SK-N-SH treated with all-trans-retinoic acid at 6 μM for 48 hours (cell line): ENCODE measurements at regions not wholly inside any gene's neighbourhood (a gene's known extent, or its start where the extent isn't known, plus 50 kb on each side); places are given as distances from the start of the nearest gene placed in this dataset.

Experiments used
- ATAC-seq: fragments of 200-7000 bp; cut with Tn5 transposase; 3 replicates; pipeline ENCODE4 v1.9.1; 2020; ENCODE audit warnings: mild to moderate bottlenecking, moderate library complexity
- ARNTL ChIP-seq: fragments of 450-650 bp; formaldehyde crosslinking; IDR thresholded peaks from 2 replicates; pipeline ENCODE4 v1.5.0; 2020; ENCODE audit warnings: low read depth, mild to moderate bottlenecking, moderate library complexity, borderline replicate concordance
- BACH2 ChIP-seq: fragments of 250-450 bp; sonication (Bioruptor Pico); IDR thresholded peaks from 2 replicates; pipeline ENCODE4 v1.9.0; 2021; ENCODE audit warnings: mild to moderate bottlenecking, borderline replicate concordance
- CSDC2 ChIP-seq: fragments of 250-450 bp; sonication (Bioruptor Pico); IDR thresholded peaks from 2 replicates; pipeline ENCODE4 v1.5.0; 2020; ENCODE audit warnings: mild to moderate bottlenecking, moderate library complexity
- CSRNP3 ChIP-seq: fragments of 250-450 bp; sonication (Bioruptor Pico); IDR thresholded peaks from 2 replicates; pipeline ENCODE4 v1.5.1; 2021; ENCODE audit warnings: mild to moderate bottlenecking, moderate library complexity
- ESRRG ChIP-seq: fragments of 250-450 bp; sonication (Bioruptor Pico); IDR thresholded peaks from 2 replicates; pipeline ENCODE4 v1.6.1; 2021; ENCODE audit warnings: mild to moderate bottlenecking
- GLIS3 ChIP-seq: fragments of 250-450 bp; sonication (Bioruptor Pico); IDR thresholded peaks from 2 replicates; pipeline ENCODE4 v1.5.0; 2020; ENCODE audit warnings: mild to moderate bottlenecking, moderate library complexity
- ISL1 ChIP-seq: fragments of 250-450 bp; sonication (Bioruptor Pico); IDR thresholded peaks from 2 replicates; pipeline ENCODE4 v2.1.2; 2022; ENCODE audit warnings: mild to moderate bottlenecking, moderate library complexity
- OSR1 ChIP-seq: fragments of 250-450 bp; sonication (Bioruptor Pico); IDR thresholded peaks from 2 replicates; pipeline ENCODE4 v1.8.0; 2022; ENCODE audit warnings: moderate library complexity, mild to moderate bottlenecking, inconsistent platforms
- PATZ1 ChIP-seq: fragments of 250-450 bp; sonication (Bioruptor Pico); IDR thresholded peaks from 2 replicates; pipeline ENCODE4 v1.8.0; 2020; ENCODE audit warnings: mild to moderate bottlenecking, moderate library complexity, borderline replicate concordance
- PPARA ChIP-seq: fragments of 250-450 bp; sonication (Bioruptor Pico); IDR thresholded peaks from 2 replicates; pipeline ENCODE4 v1.5.0; 2020; ENCODE audit warnings: mild to moderate bottlenecking, borderline replicate concordance
- RARB ChIP-seq: fragments of 250-450 bp; sonication (Bioruptor Pico); IDR thresholded peaks from 2 replicates; pipeline ENCODE4 v1.8.0; 2021; ENCODE audit warnings: mild to moderate bottlenecking, moderate library complexity
- SNAI2 ChIP-seq: fragments of 250-450 bp; sonication (Bioruptor Pico); IDR thresholded peaks from 2 replicates; pipeline ENCODE4 v1.5.0; 2020; ENCODE audit warnings: mild to moderate bottlenecking, moderate library complexity
- TCF4 ChIP-seq: fragments of 250-450 bp; sonication (Bioruptor Pico); IDR thresholded peaks from 2 replicates; pipeline ENCODE4 v1.8.0; 2021; ENCODE audit warnings: mild to moderate bottlenecking, moderate library complexity, borderline replicate concordance
- TOX ChIP-seq: fragments of 250-450 bp; sonication (Bioruptor Pico); IDR thresholded peaks from 2 replicates; pipeline ENCODE4 v1.8.0; 2021; ENCODE audit warnings: mild to moderate bottlenecking, moderate library complexity, borderline replicate concordance
- ZC3H10 ChIP-seq: fragments of 250-450 bp; sonication (Bioruptor Pico); IDR thresholded peaks from 2 replicates; pipeline ENCODE4 v1.5.1; 2021; ENCODE audit warnings: mild to moderate bottlenecking, moderate library complexity
- ZFP3 ChIP-seq: fragments of 250-450 bp; sonication (Bioruptor Pico); IDR thresholded peaks from 2 replicates; pipeline ENCODE4 v1.5.0; 2020; ENCODE audit warnings: mild to moderate bottlenecking, moderate library complexity
- ZFP30 ChIP-seq: fragments of 450-650 bp; formaldehyde crosslinking; IDR thresholded peaks from 2 replicates; pipeline ENCODE4 v1.5.0; 2022; ENCODE audit warnings: mild to moderate bottlenecking, moderate library complexity
- ZNF565 ChIP-seq: fragments of 450-650 bp; formaldehyde crosslinking; conservative IDR thresholded peaks from 2 replicates; pipeline ENCODE4 v1.5.0; 2020; ENCODE audit warnings: low read depth, mild to moderate bottlenecking, moderate library complexity
- ZNF70 ChIP-seq: fragments of 450-650 bp; formaldehyde crosslinking; IDR thresholded peaks from 2 replicates; pipeline ENCODE4 v1.5.0; 2020; ENCODE audit warnings: mild to moderate bottlenecking, moderate library complexity
- ZNF8 ChIP-seq: fragments of 450-650 bp; formaldehyde crosslinking; IDR thresholded peaks from 2 replicates; pipeline ENCODE4 v1.5.0; 2020; ENCODE audit warnings: mild to moderate bottlenecking, moderate library complexity
- TF ChIP-seq, protein P1 (sequence below): fragments of 250-450 bp; sonication (Bioruptor Pico); IDR thresholded peaks from 2 replicates; pipeline ENCODE4 v1.5.0; 2020; ENCODE audit warnings: mild to moderate bottlenecking, moderate library complexity
- TF ChIP-seq, protein P2 (sequence below): fragments of 250-450 bp; sonication (Bioruptor Pico); IDR thresholded peaks from 2 replicates; pipeline ENCODE4 v1.5.1; 2020; ENCODE audit warnings: low read depth, mild to moderate bottlenecking, moderate library complexity
- TF ChIP-seq, protein P3 (sequence below): fragments of 250-450 bp; sonication (Bioruptor Pico); IDR thresholded peaks from 2 replicates; pipeline ENCODE4 v1.8.0; 2021; ENCODE audit warnings: low read depth, mild to moderate bottlenecking, moderate library complexity, borderline replicate concordance

DNA sequence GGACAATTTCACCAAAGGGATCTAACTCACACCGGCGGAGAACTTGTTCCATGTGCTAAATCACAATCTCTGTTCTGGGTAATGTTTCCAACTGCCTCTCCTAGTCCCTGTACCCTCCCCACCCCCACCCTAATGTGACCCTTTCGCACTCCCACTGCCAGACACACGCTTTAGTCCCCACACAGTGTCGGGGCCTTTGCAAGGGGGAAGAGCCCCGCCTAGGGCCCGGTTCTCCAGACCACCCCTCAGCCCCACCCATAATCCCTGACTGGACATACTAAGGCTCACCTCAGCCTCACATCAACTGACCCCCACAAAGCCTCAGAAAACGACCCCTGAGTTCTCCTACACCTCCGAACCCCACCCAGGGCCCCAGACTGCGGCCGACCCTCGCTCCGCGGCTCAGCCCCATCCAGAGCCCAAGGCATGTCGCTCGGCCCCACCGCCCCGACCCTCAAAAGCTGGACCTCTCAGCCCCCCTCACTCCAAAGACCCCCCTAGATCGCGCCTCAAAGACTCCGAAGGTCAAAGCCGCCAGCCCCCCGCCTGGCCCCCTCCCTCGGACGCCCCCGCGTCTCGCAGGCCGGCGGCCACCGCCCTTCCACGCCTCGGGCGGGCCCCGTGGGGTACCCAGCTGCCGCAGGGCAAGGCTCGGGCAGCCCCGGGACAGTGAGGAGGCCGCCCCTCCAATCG is 72.0 kb upstream of the MAP4 start:
- TF ChIP-seq ARNTL (CRISPR knock-in tag) = no peak
- no peak for TF ChIP-seq CSRNP3
- TF ChIP-seq ZFP3 (CRISPR knock-in tag) = no peak
- no peak for TF ChIP-seq SNAI2 (CRISPR knock-in tag)
- peak; percentile 4 for ATAC-seq

DNA sequence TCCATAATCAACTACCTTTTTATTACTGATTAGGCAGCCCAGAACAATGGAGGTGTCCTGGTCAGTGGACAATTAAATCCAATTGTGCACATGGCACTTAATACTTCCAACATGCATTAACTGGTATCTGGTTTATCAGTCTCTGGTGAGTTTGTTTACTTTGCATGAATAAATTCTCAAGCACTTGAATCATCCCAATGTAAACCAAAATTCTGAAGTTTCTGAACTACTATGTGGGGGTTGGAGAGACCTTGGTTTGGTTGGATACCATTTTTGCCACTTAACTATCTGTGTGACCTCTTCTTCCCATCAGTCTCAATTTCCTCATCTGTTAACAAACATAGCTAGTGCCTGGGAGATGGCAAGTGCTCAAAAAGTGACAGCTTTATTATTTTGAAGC is 70.5 kb upstream of the MAP4 start:
- TF ChIP-seq SNAI2 (CRISPR knock-in tag) = no peak
- TF ChIP-seq CSDC2 = no peak
- no peak for TF ChIP-seq OSR1 (CRISPR knock-in tag)
- TF ChIP-seq TCF4 (CRISPR knock-in tag) = no peak
- no peak for TF ChIP-seq ZFP30 (CRISPR knock-in tag)
- TF ChIP-seq RARB (CRISPR knock-in tag) = no peak
- no peak for TF ChIP-seq TOX (CRISPR knock-in tag)
- no peak for TF ChIP-seq GLIS3
- no peak for TF ChIP-seq ARNTL (CRISPR knock-in tag)
- TF ChIP-seq, protein P1, sequence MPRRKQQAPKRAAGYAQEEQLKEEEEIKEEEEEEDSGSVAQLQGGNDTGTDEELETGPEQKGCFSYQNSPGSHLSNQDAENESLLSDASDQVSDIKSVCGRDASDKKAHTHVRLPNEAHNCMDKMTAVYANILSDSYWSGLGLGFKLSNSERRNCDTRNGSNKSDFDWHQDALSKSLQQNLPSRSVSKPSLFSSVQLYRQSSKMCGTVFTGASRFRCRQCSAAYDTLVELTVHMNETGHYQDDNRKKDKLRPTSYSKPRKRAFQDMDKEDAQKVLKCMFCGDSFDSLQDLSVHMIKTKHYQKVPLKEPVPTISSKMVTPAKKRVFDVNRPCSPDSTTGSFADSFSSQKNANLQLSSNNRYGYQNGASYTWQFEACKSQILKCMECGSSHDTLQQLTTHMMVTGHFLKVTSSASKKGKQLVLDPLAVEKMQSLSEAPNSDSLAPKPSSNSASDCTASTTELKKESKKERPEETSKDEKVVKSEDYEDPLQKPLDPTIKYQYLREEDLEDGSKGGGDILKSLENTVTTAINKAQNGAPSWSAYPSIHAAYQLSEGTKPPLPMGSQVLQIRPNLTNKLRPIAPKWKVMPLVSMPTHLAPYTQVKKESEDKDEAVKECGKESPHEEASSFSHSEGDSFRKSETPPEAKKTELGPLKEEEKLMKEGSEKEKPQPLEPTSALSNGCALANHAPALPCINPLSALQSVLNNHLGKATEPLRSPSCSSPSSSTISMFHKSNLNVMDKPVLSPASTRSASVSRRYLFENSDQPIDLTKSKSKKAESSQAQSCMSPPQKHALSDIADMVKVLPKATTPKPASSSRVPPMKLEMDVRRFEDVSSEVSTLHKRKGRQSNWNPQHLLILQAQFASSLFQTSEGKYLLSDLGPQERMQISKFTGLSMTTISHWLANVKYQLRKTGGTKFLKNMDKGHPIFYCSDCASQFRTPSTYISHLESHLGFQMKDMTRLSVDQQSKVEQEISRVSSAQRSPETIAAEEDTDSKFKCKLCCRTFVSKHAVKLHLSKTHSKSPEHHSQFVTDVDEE (CRISPR knock-in tag) = no peak
- no peak for TF ChIP-seq ESRRG
- no peak for ATAC-seq

GRCh38 chr3:48084929-48085328 is 68.7 kb upstream of the MAP4 start:
- ATAC-seq = no peak
- TF ChIP-seq ISL1 (CRISPR knock-in tag) (no peak), CSRNP3 (no peak), ZFP30 (CRISPR knock-in tag) (no peak), ZFP3 (CRISPR knock-in tag) (no peak), ZNF565 (CRISPR knock-in tag) (no peak), RARB (CRISPR knock-in tag) (no peak), ARNTL (CRISPR knock-in tag) (no peak), OSR1 (CRISPR knock-in tag) (no peak), PATZ1 (no peak), ZC3H10 (CRISPR knock-in tag) (no peak), ESRRG (no peak), GLIS3 (no peak), PPARA (CRISPR knock-in tag) (no peak), BACH2 (CRISPR knock-in tag) (no peak), ZNF70 (CRISPR knock-in tag) (no peak), ZNF8 (CRISPR knock-in tag) (no peak), TCF4 (CRISPR knock-in tag) (no peak)
- TF ChIP-seq, protein P2, sequence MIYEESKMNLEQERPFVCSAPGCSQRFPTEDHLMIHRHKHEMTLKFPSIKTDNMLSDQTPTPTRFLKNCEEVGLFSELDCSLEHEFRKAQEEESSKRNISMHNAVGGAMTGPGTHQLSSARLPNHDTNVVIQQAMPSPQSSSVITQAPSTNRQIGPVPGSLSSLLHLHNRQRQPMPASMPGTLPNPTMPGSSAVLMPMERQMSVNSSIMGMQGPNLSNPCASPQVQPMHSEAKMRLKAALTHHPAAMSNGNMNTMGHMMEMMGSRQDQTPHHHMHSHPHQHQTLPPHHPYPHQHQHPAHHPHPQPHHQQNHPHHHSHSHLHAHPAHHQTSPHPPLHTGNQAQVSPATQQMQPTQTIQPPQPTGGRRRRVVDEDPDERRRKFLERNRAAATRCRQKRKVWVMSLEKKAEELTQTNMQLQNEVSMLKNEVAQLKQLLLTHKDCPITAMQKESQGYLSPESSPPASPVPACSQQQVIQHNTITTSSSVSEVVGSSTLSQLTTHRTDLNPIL (CRISPR knock-in tag) = no peak
- TF ChIP-seq, protein P1 (CRISPR knock-in tag) = no peak
- TF ChIP-seq, protein P3, sequence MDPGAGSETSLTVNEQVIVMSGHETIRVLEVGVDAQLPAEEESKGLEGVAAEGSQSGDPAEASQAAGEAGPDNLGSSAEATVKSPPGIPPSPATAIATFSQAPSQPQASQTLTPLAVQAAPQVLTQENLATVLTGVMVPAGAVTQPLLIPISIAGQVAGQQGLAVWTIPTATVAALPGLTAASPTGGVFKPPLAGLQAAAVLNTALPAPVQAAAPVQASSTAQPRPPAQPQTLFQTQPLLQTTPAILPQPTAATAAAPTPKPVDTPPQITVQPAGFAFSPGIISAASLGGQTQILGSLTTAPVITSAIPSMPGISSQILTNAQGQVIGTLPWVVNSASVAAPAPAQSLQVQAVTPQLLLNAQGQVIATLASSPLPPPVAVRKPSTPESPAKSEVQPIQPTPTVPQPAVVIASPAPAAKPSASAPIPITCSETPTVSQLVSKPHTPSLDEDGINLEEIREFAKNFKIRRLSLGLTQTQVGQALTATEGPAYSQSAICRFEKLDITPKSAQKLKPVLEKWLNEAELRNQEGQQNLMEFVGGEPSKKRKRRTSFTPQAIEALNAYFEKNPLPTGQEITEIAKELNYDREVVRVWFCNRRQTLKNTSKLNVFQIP (CRISPR knock-in tag) = no peak
